ENCODE measurements at regions not wholly inside any gene's neighbourhood (a gene's known extent, or its start where the extent isn't known, plus 50 kb on each side); places are given as distances from the start of the nearest gene placed in this dataset.

DNA sequence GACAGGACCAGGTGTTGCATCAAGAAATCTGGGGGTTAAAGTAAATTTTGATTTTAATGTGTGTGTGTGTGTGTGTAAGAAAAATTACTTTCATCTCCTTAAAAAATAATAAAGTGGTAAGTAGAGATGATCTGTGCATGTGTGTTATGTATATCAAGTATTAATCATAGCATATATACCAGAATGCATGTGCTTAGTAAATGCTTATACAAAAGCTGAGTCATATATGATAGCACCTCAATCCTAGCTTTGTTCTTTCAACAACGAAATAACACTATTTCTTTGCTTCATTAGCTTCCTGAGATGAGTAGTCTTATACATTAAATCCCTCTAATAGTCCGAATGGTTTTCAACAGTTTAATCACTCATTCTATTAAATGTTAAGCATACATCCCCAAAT lies 899.6 kb upstream of the ANO3 start:
- H2AFZ ChIP-seq, result no peak overlapping the region
- H3K4me1 Mint-ChIP-seq, result no peaks in the 10 kb centered on the region
- H3K9me3 Mint-ChIP-seq, result no peaks in the 10 kb centered on the region
- DNase-seq (ENCODE audit: low spot score) (no peak), ATAC-seq (no peak)
- no peaks in the 10 kb centered on the region for H3K27me3 ChIP-seq (ENCODE audit: insufficient read depth)
- H3K4me3 ChIP-seq, result no peak overlapping the region
- H3K4me3 Mint-ChIP-seq, result no peak overlapping the region
- no peak overlapping the region for H3K27ac Mint-ChIP-seq
- TF ChIP-seq ZNF331 (CRISPR knock-in tag; IDR thresholded peaks at IDR 0.05; ENCODE audit: low read depth) (no peak), ZNF114 (CRISPR knock-in tag; IDR thresholded peaks at IDR 0.05) (no peak), STAT1 (IDR thresholded peaks at IDR 0.05; ENCODE audit: unreplicated experiment) (no peak), NANOG (IDR thresholded peaks at IDR 0.05; ENCODE audit: borderline replicate concordance) (no peak), JUNB (IDR thresholded peaks at IDR 0.05; ENCODE audit: unreplicated experiment) (no peak), EZH2 (IDR thresholded peaks at IDR 0.05; ENCODE audit: low read depth, unreplicated experiment) (no peak), CREB1 (CRISPR knock-in tag; IDR thresholded peaks at IDR 0.05; ENCODE audit: low read depth) (no peak), EZH2phosphoT487 (IDR thresholded peaks at IDR 0.05; ENCODE audit: unreplicated experiment) (no peak), POLR2AphosphoS5 (IDR thresholded peaks at IDR 0.05; ENCODE audit: low read depth) (no peak)
- TF ChIP-seq, protein P1, sequence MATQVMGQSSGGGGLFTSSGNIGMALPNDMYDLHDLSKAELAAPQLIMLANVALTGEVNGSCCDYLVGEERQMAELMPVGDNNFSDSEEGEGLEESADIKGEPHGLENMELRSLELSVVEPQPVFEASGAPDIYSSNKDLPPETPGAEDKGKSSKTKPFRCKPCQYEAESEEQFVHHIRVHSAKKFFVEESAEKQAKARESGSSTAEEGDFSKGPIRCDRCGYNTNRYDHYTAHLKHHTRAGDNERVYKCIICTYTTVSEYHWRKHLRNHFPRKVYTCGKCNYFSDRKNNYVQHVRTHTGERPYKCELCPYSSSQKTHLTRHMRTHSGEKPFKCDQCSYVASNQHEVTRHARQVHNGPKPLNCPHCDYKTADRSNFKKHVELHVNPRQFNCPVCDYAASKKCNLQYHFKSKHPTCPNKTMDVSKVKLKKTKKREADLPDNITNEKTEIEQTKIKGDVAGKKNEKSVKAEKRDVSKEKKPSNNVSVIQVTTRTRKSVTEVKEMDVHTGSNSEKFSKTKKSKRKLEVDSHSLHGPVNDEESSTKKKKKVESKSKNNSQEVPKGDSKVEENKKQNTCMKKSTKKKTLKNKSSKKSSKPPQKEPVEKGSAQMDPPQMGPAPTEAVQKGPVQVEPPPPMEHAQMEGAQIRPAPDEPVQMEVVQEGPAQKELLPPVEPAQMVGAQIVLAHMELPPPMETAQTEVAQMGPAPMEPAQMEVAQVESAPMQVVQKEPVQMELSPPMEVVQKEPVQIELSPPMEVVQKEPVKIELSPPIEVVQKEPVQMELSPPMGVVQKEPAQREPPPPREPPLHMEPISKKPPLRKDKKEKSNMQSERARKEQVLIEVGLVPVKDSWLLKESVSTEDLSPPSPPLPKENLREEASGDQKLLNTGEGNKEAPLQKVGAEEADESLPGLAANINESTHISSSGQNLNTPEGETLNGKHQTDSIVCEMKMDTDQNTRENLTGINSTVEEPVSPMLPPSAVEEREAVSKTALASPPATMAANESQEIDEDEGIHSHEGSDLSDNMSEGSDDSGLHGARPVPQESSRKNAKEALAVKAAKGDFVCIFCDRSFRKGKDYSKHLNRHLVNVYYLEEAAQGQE (IDR thresholded peaks at IDR 0.05; ENCODE audit: unreplicated experiment), result no peak
- TF ChIP-seq, protein P2, sequence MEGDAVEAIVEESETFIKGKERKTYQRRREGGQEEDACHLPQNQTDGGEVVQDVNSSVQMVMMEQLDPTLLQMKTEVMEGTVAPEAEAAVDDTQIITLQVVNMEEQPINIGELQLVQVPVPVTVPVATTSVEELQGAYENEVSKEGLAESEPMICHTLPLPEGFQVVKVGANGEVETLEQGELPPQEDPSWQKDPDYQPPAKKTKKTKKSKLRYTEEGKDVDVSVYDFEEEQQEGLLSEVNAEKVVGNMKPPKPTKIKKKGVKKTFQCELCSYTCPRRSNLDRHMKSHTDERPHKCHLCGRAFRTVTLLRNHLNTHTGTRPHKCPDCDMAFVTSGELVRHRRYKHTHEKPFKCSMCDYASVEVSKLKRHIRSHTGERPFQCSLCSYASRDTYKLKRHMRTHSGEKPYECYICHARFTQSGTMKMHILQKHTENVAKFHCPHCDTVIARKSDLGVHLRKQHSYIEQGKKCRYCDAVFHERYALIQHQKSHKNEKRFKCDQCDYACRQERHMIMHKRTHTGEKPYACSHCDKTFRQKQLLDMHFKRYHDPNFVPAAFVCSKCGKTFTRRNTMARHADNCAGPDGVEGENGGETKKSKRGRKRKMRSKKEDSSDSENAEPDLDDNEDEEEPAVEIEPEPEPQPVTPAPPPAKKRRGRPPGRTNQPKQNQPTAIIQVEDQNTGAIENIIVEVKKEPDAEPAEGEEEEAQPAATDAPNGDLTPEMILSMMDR (conservative IDR thresholded peaks at IDR 0.05; ENCODE audit: low read depth in 2 of 2), result no peak
- TF ChIP-seq, protein P3, sequence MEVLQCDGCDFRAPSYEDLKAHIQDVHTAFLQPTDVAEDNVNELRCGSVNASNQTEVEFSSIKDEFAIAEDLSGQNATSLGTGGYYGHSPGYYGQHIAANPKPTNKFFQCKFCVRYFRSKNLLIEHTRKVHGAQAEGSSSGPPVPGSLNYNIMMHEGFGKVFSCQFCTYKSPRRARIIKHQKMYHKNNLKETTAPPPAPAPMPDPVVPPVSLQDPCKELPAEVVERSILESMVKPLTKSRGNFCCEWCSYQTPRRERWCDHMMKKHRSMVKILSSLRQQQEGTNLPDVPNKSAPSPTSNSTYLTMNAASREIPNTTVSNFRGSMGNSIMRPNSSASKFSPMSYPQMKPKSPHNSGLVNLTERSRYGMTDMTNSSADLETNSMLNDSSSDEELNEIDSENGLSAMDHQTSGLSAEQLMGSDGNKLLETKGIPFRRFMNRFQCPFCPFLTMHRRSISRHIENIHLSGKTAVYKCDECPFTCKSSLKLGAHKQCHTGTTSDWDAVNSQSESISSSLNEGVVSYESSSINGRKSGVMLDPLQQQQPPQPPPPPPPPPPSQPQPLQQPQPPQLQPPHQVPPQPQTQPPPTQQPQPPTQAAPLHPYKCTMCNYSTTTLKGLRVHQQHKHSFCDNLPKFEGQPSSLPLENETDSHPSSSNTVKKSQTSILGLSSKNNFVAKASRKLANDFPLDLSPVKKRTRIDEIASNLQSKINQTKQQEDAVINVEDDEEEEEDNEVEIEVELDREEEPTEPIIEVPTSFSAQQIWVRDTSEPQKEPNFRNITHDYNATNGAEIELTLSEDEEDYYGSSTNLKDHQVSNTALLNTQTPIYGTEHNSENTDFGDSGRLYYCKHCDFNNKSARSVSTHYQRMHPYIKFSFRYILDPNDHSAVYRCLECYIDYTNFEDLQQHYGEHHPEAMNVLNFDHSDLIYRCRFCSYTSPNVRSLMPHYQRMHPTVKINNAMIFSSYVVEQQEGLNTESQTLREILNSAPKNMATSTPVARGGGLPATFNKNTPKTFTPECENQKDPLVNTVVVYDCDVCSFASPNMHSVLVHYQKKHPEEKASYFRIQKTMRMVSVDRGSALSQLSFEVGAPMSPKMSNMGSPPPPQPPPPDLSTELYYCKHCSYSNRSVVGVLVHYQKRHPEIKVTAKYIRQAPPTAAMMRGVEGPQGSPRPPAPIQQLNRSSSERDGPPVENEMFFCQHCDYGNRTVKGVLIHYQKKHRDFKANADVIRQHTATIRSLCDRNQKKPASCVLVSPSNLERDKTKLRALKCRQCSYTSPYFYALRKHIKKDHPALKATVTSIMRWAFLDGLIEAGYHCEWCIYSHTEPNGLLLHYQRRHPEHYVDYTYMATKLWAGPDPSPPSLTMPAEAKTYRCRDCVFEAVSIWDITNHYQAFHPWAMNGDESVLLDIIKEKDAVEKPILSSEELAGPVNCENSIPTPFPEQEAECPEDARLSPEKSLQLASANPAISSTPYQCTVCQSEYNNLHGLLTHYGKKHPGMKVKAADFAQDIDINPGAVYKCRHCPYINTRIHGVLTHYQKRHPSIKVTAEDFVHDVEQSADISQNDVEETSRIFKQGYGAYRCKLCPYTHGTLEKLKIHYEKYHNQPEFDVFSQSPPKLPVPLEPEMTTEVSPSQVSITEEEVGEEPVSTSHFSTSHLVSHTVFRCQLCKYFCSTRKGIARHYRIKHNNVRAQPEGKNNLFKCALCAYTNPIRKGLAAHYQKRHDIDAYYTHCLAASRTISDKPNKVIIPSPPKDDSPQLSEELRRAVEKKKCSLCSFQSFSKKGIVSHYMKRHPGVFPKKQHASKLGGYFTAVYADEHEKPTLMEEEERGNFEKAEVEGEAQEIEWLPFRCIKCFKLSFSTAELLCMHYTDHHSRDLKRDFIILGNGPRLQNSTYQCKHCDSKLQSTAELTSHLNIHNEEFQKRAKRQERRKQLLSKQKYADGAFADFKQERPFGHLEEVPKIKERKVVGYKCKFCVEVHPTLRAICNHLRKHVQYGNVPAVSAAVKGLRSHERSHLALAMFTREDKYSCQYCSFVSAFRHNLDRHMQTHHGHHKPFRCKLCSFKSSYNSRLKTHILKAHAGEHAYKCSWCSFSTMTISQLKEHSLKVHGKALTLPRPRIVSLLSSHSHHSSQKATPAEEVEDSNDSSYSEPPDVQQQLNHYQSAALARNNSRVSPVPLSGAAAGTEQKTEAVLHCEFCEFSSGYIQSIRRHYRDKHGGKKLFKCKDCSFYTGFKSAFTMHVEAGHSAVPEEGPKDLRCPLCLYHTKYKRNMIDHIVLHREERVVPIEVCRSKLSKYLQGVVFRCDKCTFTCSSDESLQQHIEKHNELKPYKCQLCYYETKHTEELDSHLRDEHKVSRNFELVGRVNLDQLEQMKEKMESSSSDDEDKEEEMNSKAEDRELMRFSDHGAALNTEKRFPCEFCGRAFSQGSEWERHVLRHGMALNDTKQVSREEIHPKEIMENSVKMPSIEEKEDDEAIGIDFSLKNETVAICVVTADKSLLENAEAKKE (CRISPR knock-in tag; IDR thresholded peaks at IDR 0.05), result no peak
- TF ChIP-seq, protein P4, sequence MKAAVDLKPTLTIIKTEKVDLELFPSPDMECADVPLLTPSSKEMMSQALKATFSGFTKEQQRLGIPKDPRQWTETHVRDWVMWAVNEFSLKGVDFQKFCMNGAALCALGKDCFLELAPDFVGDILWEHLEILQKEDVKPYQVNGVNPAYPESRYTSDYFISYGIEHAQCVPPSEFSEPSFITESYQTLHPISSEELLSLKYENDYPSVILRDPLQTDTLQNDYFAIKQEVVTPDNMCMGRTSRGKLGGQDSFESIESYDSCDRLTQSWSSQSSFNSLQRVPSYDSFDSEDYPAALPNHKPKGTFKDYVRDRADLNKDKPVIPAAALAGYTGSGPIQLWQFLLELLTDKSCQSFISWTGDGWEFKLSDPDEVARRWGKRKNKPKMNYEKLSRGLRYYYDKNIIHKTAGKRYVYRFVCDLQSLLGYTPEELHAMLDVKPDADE (IDR thresholded peaks at IDR 0.05), result no peak
- no peaks in the 10 kb centered on the region for H3F3A ChIP-seq (replicated peaks; ENCODE audit: low read depth)
- no peaks in the 10 kb centered on the region; the same call in 2 of the 3 replicates for H3K36me3 Mint-ChIP-seq (ENCODE audit: low read depth)
- H4K20me1 ChIP-seq (replicated peaks; ENCODE audit: insufficient read depth), result no peaks in the 10 kb centered on the region
- no peaks in the 10 kb centered on the region for H3K79me2 ChIP-seq (replicated peaks; ENCODE audit: insufficient read depth)
- H3K27me3 Mint-ChIP-seq (ENCODE audit: insufficient read depth, low read depth, poor library complexity), result no peaks in the 10 kb centered on the region
- H3K27ac ChIP-seq (ENCODE audit: low read depth), result no peak overlapping the region
- no peak overlapping the region for H3K4me2 ChIP-seq
- 0 out of 2 replicates have a peak, but pooled peaks cover 3% of the 10 kb centered on the region for H3K9me2 ChIP-seq (ENCODE audit: insufficient read depth)
- no peaks in the 10 kb centered on the region for H3K4me1 ChIP-seq (ENCODE audit: insufficient read depth)
- no peaks in the 10 kb centered on the region for H3K36me3 ChIP-seq (ENCODE audit: insufficient read depth)

Measured in GM23338 (cell line).